ENCODE measurements at regions not wholly inside any gene's neighbourhood (a gene's known extent, or its start where the extent isn't known, plus 50 kb on each side); places are given as distances from the start of the nearest gene placed in this dataset.

DNA sequence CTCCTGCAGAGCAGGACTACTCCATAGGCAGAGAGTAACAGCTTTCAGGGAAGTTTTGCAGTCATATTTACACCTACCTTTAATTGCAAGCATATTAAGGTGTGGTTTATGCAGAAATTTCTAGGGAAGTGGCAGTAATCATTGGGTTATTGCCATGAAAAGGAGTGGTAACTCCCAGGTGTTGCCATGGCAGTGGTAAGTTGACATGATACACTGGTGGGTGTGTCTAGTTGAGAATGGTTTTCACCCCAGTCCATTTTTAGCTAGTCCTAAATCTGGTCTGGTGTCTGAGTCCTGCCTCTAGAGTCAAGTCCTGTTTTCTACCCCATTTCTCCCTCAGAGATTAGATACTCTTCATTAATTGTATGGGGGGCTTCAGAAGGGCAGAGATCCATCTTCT, 128.4 kb upstream of the GMNC start:
- H3K36me3 ChIP-seq (replicated peaks in 1 of 2; ENCODE audit: control insufficient read depth in 1 of 2, insufficient read depth in 2 of 2, low read length in 1 of 2), result no peaks in the 10 kb centered on the region
- no peak for DNase-seq
- H3K79me2 ChIP-seq (ENCODE audit: insufficient read depth), result no peaks in the 10 kb centered on the region
- ChIA-PET POLR2A (no interaction called here), CTCF (no interaction called here)
- H2AFZ ChIP-seq (ENCODE audit: low read depth), result no peak overlapping the region
- no peaks in the 10 kb centered on the region for H3F3A ChIP-seq (replicated peaks; ENCODE audit: insufficient read depth)
- no peak overlapping the region for H3K27ac ChIP-seq (ENCODE audit: low read depth in 2 of 2, low read length in 1 of 2)
- H3K27me3 ChIP-seq (ENCODE audit: insufficient read depth), result no peaks in the 10 kb centered on the region
- no peak overlapping the region for H3K9ac ChIP-seq
- no peak overlapping the region for H3K4me2 ChIP-seq
- no peaks in the 10 kb centered on the region for H3K9me2 ChIP-seq
- H3K4me1 ChIP-seq (ENCODE audit: control insufficient read depth in 1 of 2, insufficient read depth in 2 of 2, low read depth in 1 of 2, low read length in 1 of 2), result no peaks in the 10 kb centered on the region
- TF ChIP-seq, protein P1, sequence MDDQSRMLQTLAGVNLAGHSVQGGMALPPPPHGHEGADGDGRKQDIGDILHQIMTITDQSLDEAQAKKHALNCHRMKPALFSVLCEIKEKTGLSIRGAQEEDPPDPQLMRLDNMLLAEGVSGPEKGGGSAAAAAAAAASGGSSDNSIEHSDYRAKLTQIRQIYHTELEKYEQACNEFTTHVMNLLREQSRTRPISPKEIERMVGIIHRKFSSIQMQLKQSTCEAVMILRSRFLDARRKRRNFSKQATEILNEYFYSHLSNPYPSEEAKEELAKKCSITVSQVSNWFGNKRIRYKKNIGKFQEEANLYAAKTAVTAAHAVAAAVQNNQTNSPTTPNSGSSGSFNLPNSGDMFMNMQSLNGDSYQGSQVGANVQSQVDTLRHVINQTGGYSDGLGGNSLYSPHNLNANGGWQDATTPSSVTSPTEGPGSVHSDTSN (IDR thresholded peaks at IDR 0.05), result no peak
- TF ChIP-seq, protein P2, sequence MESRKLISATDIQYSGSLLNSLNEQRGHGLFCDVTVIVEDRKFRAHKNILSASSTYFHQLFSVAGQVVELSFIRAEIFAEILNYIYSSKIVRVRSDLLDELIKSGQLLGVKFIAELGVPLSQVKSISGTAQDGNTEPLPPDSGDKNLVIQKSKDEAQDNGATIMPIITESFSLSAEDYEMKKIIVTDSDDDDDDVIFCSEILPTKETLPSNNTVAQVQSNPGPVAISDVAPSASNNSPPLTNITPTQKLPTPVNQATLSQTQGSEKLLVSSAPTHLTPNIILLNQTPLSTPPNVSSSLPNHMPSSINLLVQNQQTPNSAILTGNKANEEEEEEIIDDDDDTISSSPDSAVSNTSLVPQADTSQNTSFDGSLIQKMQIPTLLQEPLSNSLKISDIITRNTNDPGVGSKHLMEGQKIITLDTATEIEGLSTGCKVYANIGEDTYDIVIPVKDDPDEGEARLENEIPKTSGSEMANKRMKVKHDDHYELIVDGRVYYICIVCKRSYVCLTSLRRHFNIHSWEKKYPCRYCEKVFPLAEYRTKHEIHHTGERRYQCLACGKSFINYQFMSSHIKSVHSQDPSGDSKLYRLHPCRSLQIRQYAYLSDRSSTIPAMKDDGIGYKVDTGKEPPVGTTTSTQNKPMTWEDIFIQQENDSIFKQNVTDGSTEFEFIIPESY (IDR thresholded peaks at IDR 0.05; ENCODE audit: borderline replicate concordance, low read depth), result no peak
- TF ChIP-seq NRF1 (IDR thresholded peaks at IDR 0.05; ENCODE audit: low read depth, low read length) (no peak), TEAD4 (IDR thresholded peaks at IDR 0.05; ENCODE audit: borderline replicate concordance, insufficient read depth) (no peak), CHD2 (IDR thresholded peaks at IDR 0.05; ENCODE audit: low read length, partially characterized antibody) (no peak), JUND (IDR thresholded peaks at IDR 0.05) (no peak), RAD21 (IDR thresholded peaks at IDR 0.05; ENCODE audit: low read length) (no peak), ELF1 (IDR thresholded peaks at IDR 0.05) (no peak), SMC3 (IDR thresholded peaks at IDR 0.05; ENCODE audit: low read depth, low read length) (no peak), SIN3A (IDR thresholded peaks at IDR 0.05; ENCODE audit: borderline replicate concordance, low read depth, low read length) (no peak), MEF2A (IDR thresholded peaks at IDR 0.05; ENCODE audit: borderline replicate concordance, low read depth) (no peak), MXI1 (IDR thresholded peaks at IDR 0.05; ENCODE audit: low read depth, low read length) (no peak), FOXM1 (IDR thresholded peaks at IDR 0.05; ENCODE audit: low read depth) (no peak)
- TF ChIP-seq, protein P3, sequence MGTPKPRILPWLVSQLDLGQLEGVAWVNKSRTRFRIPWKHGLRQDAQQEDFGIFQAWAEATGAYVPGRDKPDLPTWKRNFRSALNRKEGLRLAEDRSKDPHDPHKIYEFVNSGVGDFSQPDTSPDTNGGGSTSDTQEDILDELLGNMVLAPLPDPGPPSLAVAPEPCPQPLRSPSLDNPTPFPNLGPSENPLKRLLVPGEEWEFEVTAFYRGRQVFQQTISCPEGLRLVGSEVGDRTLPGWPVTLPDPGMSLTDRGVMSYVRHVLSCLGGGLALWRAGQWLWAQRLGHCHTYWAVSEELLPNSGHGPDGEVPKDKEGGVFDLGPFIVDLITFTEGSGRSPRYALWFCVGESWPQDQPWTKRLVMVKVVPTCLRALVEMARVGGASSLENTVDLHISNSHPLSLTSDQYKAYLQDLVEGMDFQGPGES (IDR thresholded peaks at IDR 0.05; ENCODE audit: low read depth, low read length), result no peak
- TF ChIP-seq, protein P4, sequence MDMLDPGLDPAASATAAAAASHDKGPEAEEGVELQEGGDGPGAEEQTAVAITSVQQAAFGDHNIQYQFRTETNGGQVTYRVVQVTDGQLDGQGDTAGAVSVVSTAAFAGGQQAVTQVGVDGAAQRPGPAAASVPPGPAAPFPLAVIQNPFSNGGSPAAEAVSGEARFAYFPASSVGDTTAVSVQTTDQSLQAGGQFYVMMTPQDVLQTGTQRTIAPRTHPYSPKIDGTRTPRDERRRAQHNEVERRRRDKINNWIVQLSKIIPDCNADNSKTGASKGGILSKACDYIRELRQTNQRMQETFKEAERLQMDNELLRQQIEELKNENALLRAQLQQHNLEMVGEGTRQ (IDR thresholded peaks at IDR 0.05; ENCODE audit: borderline replicate concordance, low read depth, low read length), result no peak
- H3K4me3 ChIP-seq (ENCODE audit: low read depth in 2 of 2, low read length in 1 of 2), result no peak overlapping the region
- H3K9me3 ChIP-seq, result no peaks in the 10 kb centered on the region
- no peaks in the 10 kb centered on the region for H4K20me1 ChIP-seq (ENCODE audit: insufficient read depth)
